ENCODE measurements at regions not wholly inside any gene's neighbourhood (a gene's known extent, or its start where the extent isn't known, plus 50 kb on each side); places are given as distances from the start of the nearest gene placed in this dataset.

DNA sequence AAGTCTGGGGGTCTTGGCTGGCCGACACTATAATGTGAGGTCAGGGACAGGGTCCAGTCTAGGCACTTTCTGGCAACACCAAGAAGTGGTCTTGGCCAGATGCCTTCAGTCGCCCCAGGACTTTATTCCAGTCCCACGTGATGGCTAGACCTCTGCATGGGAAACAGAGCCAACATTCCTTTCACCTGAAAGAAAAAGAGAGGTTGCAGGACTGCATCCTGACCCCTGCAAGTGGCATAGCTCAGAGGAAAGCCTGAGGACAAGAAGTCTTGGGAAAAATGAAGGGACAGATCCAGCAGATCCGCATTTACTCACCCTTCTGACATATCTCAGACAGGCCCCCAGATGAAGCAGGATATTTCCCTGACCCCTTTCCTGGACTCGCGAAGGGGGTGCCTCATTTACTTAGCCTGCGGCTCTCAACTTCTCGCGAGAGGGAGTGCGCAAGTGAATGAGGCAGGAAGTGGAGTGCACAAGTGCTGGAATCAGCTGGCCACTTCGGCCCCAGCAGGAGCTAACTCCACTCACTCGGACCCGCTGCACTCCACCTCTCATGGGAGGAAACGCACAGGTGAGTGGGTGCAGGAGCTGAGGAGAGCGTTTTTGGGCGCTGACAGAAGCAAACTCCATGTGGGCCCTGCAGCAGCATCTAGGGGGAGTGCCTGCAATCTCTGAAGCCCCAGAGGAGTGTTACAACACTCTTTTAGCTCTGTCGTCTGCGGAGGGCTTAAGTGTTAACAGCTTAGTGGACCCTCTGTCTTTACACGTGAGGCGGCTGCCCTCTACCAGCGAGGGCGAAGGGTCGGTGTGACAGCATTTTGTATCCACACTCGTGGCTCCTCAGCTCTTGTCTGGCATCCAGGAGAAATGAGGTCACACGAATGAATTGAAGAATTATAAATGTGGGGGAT is 916.2 kb upstream of the GHITM start:
- H3K9ac ChIP-seq (ENCODE audit: low read length) = no peak overlapping the region
- ChIA-PET CTCF (no interaction called here), POLR2A (no interaction called here), RAD21 (ENCODE audit: low non-redundant PET in 1 of 2, low total read pairs in 2 of 2, uncharacterized antibody in 2 of 2, unreplicated experiment in 2 of 2) (no interaction called here)
- H3K27me3 ChIP-seq (ENCODE audit: insufficient read depth, low read length) = no peaks in the 10 kb centered on the region
- H3K27ac ChIP-seq (ENCODE audit: low read depth, low read length) = no peak overlapping the region
- TF ChIP-seq ZFX (IDR thresholded peaks at IDR 0.05) (no peak), SP1 (IDR thresholded peaks at IDR 0.05; ENCODE audit: low read depth) (no peak)
- H3K9me2 ChIP-seq (ENCODE audit: insufficient read depth) = no peaks in the 10 kb centered on the region
- H4K20me1 ChIP-seq (ENCODE audit: insufficient read depth) = no peaks in the 10 kb centered on the region
- no peak for ATAC-seq
- H2AFZ ChIP-seq (ENCODE audit: low read depth, low read length, poor library complexity, severe bottlenecking) = no peak overlapping the region
- intact Hi-C loops (cut with micrococcal nuclease) = no loop called here
- no peaks in the 10 kb centered on the region for H3K4me1 ChIP-seq (ENCODE audit: control insufficient read depth in 1 of 2, insufficient read depth in 2 of 2, low read length in 2 of 2)
- BruUV-seq (replicated peaks) = no TSS peak
- no peaks in the 10 kb centered on the region for H3K36me3 ChIP-seq (ENCODE audit: control insufficient read depth in 1 of 2, insufficient read depth in 2 of 2, low read length in 2 of 2)
- no peak for DNase-seq (ENCODE audit: low read depth, low spot score)
- H3K4me2 ChIP-seq (ENCODE audit: low read length) = no peak overlapping the region
- H3K9me3 ChIP-seq (ENCODE audit: control insufficient read depth in 1 of 2, insufficient read depth in 1 of 2, low read depth in 1 of 2, low read length in 2 of 2) = peaks cover 3 to 4% of the 10 kb centered on the region in 2 experiments; a peak in 2 of 4 replicates
- no peak overlapping the region for H3K4me3 ChIP-seq (replicated peaks in 1 of 2; ENCODE audit: low read depth in 1 of 2, low read length in 2 of 2)
- no peaks in the 10 kb centered on the region for H3K79me2 ChIP-seq (ENCODE audit: insufficient read depth, low read length)

DNA sequence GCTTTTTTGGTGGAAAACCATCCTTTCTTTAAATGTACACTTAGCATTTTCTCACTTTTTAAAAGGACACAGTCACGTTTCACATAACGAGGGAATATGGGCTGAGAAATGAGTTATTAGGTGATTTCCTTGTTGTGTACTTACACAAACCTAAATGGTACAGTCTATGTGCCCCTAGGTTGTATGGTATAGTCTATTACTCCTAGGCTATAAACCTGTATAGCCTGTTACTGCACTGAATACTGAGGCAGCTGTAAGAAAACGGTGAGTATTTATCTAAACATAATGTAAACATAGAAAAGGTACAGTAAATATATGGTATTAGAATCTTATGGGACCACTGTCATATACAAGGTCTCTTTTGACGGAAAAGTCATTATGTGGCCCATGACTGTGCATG is 913.5 kb upstream of the GHITM start:
- H3K27ac ChIP-seq (ENCODE audit: low read depth, low read length) = no peak overlapping the region
- no peak overlapping the region for H3K4me3 ChIP-seq (replicated peaks in 1 of 2; ENCODE audit: low read depth in 1 of 2, low read length in 2 of 2)
- H3K27me3 ChIP-seq (ENCODE audit: insufficient read depth, low read length) = no peaks in the 10 kb centered on the region
- no peak overlapping the region for H3K4me2 ChIP-seq (ENCODE audit: low read length)
- ATAC-seq = no peak
- no peaks in the 10 kb centered on the region for H3K4me1 ChIP-seq (ENCODE audit: control insufficient read depth in 1 of 2, insufficient read depth in 2 of 2, low read length in 2 of 2)
- CTCF ChIA-PET = no interaction called here
- H3K9me2 ChIP-seq (ENCODE audit: insufficient read depth) = no peaks in the 10 kb centered on the region
- H4K20me1 ChIP-seq (ENCODE audit: insufficient read depth) = no peaks in the 10 kb centered on the region
- no peaks in the 10 kb centered on the region for H3K79me2 ChIP-seq (ENCODE audit: insufficient read depth, low read length)
- H3K9ac ChIP-seq (ENCODE audit: low read length) = no peak overlapping the region
- peaks cover 4 to 8% of the 10 kb centered on the region in 2 experiments; a peak in 2 of 4 replicates for H3K9me3 ChIP-seq (ENCODE audit: control insufficient read depth in 1 of 2, insufficient read depth in 1 of 2, low read depth in 1 of 2, low read length in 2 of 2)
- POLR2A ChIA-PET = no interaction called here
- TF ChIP-seq, protein P1, sequence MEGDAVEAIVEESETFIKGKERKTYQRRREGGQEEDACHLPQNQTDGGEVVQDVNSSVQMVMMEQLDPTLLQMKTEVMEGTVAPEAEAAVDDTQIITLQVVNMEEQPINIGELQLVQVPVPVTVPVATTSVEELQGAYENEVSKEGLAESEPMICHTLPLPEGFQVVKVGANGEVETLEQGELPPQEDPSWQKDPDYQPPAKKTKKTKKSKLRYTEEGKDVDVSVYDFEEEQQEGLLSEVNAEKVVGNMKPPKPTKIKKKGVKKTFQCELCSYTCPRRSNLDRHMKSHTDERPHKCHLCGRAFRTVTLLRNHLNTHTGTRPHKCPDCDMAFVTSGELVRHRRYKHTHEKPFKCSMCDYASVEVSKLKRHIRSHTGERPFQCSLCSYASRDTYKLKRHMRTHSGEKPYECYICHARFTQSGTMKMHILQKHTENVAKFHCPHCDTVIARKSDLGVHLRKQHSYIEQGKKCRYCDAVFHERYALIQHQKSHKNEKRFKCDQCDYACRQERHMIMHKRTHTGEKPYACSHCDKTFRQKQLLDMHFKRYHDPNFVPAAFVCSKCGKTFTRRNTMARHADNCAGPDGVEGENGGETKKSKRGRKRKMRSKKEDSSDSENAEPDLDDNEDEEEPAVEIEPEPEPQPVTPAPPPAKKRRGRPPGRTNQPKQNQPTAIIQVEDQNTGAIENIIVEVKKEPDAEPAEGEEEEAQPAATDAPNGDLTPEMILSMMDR (IDR thresholded peaks at IDR 0.05 in 2 of 3, conservative IDR thresholded peaks at IDR 0.05 in 1 of 3; ENCODE audit: borderline replicate concordance in 1 of 3, insufficient read depth in 1 of 3, low read depth in 2 of 3, low read length in 2 of 3) = no peak
- TF ChIP-seq EGR1 (IDR thresholded peaks at IDR 0.05; ENCODE audit: low read depth) (no peak), POLR2A (IDR thresholded peaks at IDR 0.05; ENCODE audit: borderline replicate concordance, extremely low read depth, insufficient read depth, insufficient read length) (no peak), CEBPB (IDR thresholded peaks at IDR 0.05; ENCODE audit: low read depth) (no peak), YY1 (IDR thresholded peaks at IDR 0.05; ENCODE audit: extremely low read depth, insufficient replicate concordance, low read depth, low read length) (no peak), EZH2phosphoT487 (IDR thresholded peaks at IDR 0.05; ENCODE audit: borderline replicate concordance) (no peak), RAD21 (IDR thresholded peaks at IDR 0.05; ENCODE audit: low read depth) (no peak), ZNF274 (IDR thresholded peaks at IDR 0.05; ENCODE audit: low read depth, low read length) (no peak), SIN3A (IDR thresholded peaks at IDR 0.05; ENCODE audit: low read depth) (no peak), EZH2 (IDR thresholded peaks at IDR 0.05) (no peak)
- TF ChIP-seq, protein P2, sequence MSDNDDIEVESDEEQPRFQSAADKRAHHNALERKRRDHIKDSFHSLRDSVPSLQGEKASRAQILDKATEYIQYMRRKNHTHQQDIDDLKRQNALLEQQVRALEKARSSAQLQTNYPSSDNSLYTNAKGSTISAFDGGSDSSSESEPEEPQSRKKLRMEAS (IDR thresholded peaks at IDR 0.05) = no peak
- no TSS peak for BruUV-seq (replicated peaks)
- RAD21 ChIA-PET (ENCODE audit: low non-redundant PET in 1 of 2, low total read pairs in 2 of 2, uncharacterized antibody in 2 of 2, unreplicated experiment in 2 of 2) = no interaction called here
- H3K36me3 ChIP-seq (ENCODE audit: control insufficient read depth in 1 of 2, insufficient read depth in 2 of 2, low read length in 2 of 2) = no peaks in the 10 kb centered on the region
- intact Hi-C loops (cut with micrococcal nuclease) = no loop called here
- no peak for DNase-seq (ENCODE audit: low read depth, low spot score)
- H2AFZ ChIP-seq (ENCODE audit: low read depth, low read length, poor library complexity, severe bottlenecking) = no peak overlapping the region

All from HCT116 (cell line).